Natural killer cell (primary cell): ENCODE measurements at regions not wholly inside any gene's neighbourhood (a gene's known extent, or its start where the extent isn't known, plus 50 kb on each side); places are given as distances from the start of the nearest gene placed in this dataset.

ENCODE experiments used
- ATAC-seq, 3 donors: fragments of 150-1000 bp in 2 of 3; fragments of 200-7000 bp in 1 of 3; cut with Tn5 transposase; 1 replicate in 1 of 3; 2 replicates in 2 of 3; pipeline ENCODE4 v1.10.0; 2021; ENCODE audit warnings: mild to moderate bottlenecking in 2 of 3, moderate library complexity in 2 of 3
- DNase-seq, 2 donors: peaks; one replicate each; pipeline versions ENCODE4 v3.0.0 to v3.0.0-alpha.2; 2013 to 2021; ENCODE audit warnings: mixed read lengths in 1 of 2
- H3K27ac ChIP-seq: one replicate; pipeline ENCODE4 v1.5.1; 2013; ENCODE audit warnings: mild to moderate bottlenecking, low read length
- H3K27me3 ChIP-seq: one replicate; pipeline ENCODE4 v1.6.1; 2013; ENCODE audit warnings: low read length; ENCODE audit not compliant: control insufficient read depth, insufficient read depth
- H3K36me3 ChIP-seq: one replicate; pipeline ENCODE4 v1.6.1; 2013; ENCODE audit warnings: low read length; ENCODE audit not compliant: control insufficient read depth, insufficient read depth
- H3K4me1 ChIP-seq: one replicate; pipeline ENCODE4 v1.6.1; 2013; ENCODE audit warnings: low read length; ENCODE audit not compliant: control insufficient read depth, insufficient read depth
- H3K4me3 ChIP-seq: one replicate; pipeline ENCODE4 v1.5.1; 2013; ENCODE audit warnings: low read length
- H3K9me3 ChIP-seq: one replicate; pipeline ENCODE4 v1.6.1; 2013; ENCODE audit warnings: low read length; ENCODE audit not compliant: control insufficient read depth, insufficient read depth
- H3K27ac Mint-ChIP-seq, 2 donors: one replicate each; pipeline ENCODE4 v1.8.0; 2022; ENCODE audit warnings: mild to moderate bottlenecking in 2 of 2, mixed read lengths in 2 of 2, moderate library complexity in 1 of 2
- H3K27me3 Mint-ChIP-seq, 2 donors: one replicate each; pipeline ENCODE4 v1.8.0; 2022; ENCODE audit warnings: low read depth in 2 of 2, mixed read lengths in 2 of 2
- H3K36me3 Mint-ChIP-seq: one replicate; pipeline ENCODE4 v1.8.0; 2022; ENCODE audit warnings: mixed read lengths
- H3K4me1 Mint-ChIP-seq, 2 donors: one replicate each; pipeline ENCODE4 v1.8.0; 2022; ENCODE audit warnings: mixed read lengths in 2 of 2
- H3K4me3 Mint-ChIP-seq: one replicate; pipeline ENCODE4 v1.8.0; 2022; ENCODE audit warnings: mild to moderate bottlenecking, moderate library complexity, mixed read lengths
- H3K9me3 Mint-ChIP-seq, 2 donors: one replicate each; pipeline ENCODE4 v1.8.0; 2022; ENCODE audit warnings: mixed read lengths in 2 of 2
- WGBS: methylation state at CpG from one replicate; pipeline ENCODE4 v1.1.7; 2013; ENCODE audit warnings: missing lambda C conversion rate; ENCODE audit not compliant: insufficient coverage; 5-methylcytosine and 5-hydroxymethylcytosine counted together
- intact Hi-C: fragments of 100-400 bp; cut with micrococcal nuclease; formaldehyde crosslinking; loops from one replicate; pipeline ENCODE4 v1.14.2; 2022
- TF ChIP-seq, protein P1 (sequence below): fragments of 200-600 bp; IDR thresholded peaks from one replicate; pipeline ENCODE4 v1.8.0; 2022; ENCODE audit warnings: antibody characterized with exemption

DNA sequence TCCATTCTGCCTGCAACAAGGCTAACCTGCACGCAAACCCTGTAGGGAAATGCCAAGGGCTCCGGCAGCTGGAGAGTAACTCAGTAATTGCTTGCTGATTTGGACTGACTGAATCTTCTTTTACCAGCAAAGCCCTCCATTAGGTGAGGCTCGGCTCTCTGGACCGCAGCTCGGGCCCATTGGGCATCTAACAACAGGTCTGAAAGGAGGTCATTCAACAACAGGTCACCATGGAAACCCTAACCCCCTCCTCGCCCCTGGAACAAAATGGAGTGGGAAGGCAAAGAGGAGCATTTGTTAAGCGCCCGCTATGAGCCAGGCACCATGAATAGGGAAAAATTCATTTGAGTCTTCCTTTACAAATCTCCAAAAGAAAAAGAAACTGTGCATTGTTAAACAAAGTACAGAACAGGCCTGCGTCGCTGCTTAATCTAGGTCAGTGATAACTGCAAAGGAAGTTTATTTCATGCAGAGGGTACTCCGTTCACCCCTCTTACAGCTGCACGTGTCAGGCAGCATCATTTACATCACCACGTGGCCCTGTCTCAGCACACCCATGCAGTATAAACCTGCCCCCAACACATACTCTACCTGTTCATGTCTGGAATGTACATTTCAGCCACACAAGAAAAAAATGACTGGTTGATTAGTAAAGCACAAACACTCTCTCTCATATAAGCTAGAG lies 248.8 kb upstream of the NEBL start:
- H3K4me3 Mint-ChIP-seq, result no peak overlapping the region
- no peak overlapping the region for H3K4me3 ChIP-seq
- TF ChIP-seq, protein P1, sequence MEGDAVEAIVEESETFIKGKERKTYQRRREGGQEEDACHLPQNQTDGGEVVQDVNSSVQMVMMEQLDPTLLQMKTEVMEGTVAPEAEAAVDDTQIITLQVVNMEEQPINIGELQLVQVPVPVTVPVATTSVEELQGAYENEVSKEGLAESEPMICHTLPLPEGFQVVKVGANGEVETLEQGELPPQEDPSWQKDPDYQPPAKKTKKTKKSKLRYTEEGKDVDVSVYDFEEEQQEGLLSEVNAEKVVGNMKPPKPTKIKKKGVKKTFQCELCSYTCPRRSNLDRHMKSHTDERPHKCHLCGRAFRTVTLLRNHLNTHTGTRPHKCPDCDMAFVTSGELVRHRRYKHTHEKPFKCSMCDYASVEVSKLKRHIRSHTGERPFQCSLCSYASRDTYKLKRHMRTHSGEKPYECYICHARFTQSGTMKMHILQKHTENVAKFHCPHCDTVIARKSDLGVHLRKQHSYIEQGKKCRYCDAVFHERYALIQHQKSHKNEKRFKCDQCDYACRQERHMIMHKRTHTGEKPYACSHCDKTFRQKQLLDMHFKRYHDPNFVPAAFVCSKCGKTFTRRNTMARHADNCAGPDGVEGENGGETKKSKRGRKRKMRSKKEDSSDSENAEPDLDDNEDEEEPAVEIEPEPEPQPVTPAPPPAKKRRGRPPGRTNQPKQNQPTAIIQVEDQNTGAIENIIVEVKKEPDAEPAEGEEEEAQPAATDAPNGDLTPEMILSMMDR, result no peak
- no peaks in the 10 kb centered on the region for H3K27me3 ChIP-seq
- intact Hi-C loops, result no loop called here
- no peaks in the 10 kb centered on the region for H3K36me3 Mint-ChIP-seq
- no peaks in the 10 kb centered on the region for H3K9me3 ChIP-seq
- no peaks in the 10 kb centered on the region for H3K36me3 ChIP-seq
- no peaks in the 10 kb centered on the region for H3K9me3 Mint-ChIP-seq
- DNase-seq (no peak), ATAC-seq (no peak)
- H3K4me1 Mint-ChIP-seq, result no peaks in the 10 kb centered on the region
- WGBS, result 77% methylated on average over 13 of the region's 13 CpGs
- no peak overlapping the region for H3K27ac Mint-ChIP-seq
- H3K27me3 Mint-ChIP-seq, result no peaks in the 10 kb centered on the region
- no peaks in the 10 kb centered on the region for H3K4me1 ChIP-seq
- no peak overlapping the region for H3K27ac ChIP-seq

DNA sequence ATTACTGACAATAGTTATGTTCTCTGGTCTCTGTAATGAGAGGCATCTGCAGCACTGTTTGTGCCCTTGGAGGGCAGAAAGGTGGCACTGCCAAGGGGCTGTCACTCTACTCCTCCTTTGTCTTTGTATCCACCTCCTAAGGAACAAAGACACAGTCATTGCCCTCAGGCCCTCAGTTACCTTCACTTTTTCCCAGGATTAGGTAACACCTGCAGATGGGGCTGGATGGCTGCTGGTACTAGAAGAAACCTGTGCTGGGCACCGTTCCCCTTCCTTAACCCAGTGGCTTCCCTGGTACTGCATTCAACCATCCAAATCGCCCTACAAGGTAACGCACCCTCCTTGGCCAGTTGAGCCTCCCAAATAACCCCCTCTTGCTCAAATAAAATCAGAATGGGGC lies 246.9 kb upstream of the NEBL start:
- no peak overlapping the region for H3K27ac Mint-ChIP-seq

DNA sequence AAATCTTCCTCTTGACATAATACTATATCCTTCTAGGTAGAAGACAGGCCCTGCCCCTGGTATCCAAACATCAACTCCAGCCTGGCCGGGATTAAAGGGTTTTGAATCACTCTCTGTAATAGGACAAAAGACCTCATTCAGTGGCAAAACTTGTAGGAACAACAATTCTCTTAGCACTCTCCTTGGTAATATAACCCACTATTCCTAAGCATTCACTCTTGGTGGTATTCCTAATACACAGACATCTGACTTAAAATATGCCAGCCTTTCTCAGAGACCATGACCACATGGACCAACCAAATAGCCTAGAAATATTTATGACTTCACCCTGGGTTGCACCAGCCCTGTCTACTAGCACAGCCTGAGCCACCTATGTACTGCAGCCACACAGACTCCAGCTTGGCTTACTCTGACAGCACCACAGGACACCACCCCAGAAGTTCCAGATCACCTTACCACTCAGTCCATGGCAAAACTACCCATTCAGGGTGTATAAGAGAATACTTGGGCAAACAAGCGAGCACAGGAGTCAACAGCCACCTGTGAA lies 244.9 kb upstream of the NEBL start:
- H3K4me1 ChIP-seq, result no peaks in the 10 kb centered on the region
- H3K36me3 ChIP-seq, result no peaks in the 10 kb centered on the region
- intact Hi-C loops, result no loop called here
- H3K27ac ChIP-seq, result no peak overlapping the region
- Mint-ChIP-seq H3K9me3 (no peaks in the 10 kb centered on the region), H3K27me3 (peaks cover 0 to 3% of the 10 kb centered on the region in 2 donors), H3K4me3 (no peak overlapping the region), H3K4me1 (no peaks in the 10 kb centered on the region), H3K36me3 (no peaks in the 10 kb centered on the region), H3K27ac (no peak overlapping the region)
- H3K4me3 ChIP-seq, result no peak overlapping the region
- no peaks in the 10 kb centered on the region for H3K27me3 ChIP-seq
- no peak for DNase-seq
- WGBS, result 83% methylated on average over 2 of the region's 2 CpGs
- TF ChIP-seq, protein P1, result no peak
- ATAC-seq, result no peak
- H3K9me3 ChIP-seq, result no peaks in the 10 kb centered on the region

More for the DNA sequence above, 246.9 kb upstream of the NEBL start:
- no peak overlapping the region for H3K27ac ChIP-seq
- WGBS, result 79% methylated on average over 3 of the region's 3 CpGs
- H3K9me3 ChIP-seq, result no peaks in the 10 kb centered on the region
- no peaks in the 10 kb centered on the region for H3K4me1 ChIP-seq
- H3K36me3 Mint-ChIP-seq, result no peaks in the 10 kb centered on the region
- no peaks in the 10 kb centered on the region for H3K27me3 ChIP-seq
- H3K4me3 Mint-ChIP-seq, result no peak overlapping the region
- ATAC-seq (no peak), DNase-seq (no peak)
- H3K4me3 ChIP-seq, result no peak overlapping the region
- H3K36me3 ChIP-seq, result no peaks in the 10 kb centered on the region
- TF ChIP-seq, protein P1, result no peak
- peaks cover 0 to 2% of the 10 kb centered on the region in 2 donors for H3K27me3 Mint-ChIP-seq
- no peaks in the 10 kb centered on the region for H3K9me3 Mint-ChIP-seq
- no peaks in the 10 kb centered on the region for H3K4me1 Mint-ChIP-seq
- intact Hi-C loops, result no loop called here
